ENCODE measurements at regions not wholly inside any gene's neighbourhood (a gene's known extent, or its start where the extent isn't known, plus 50 kb on each side); places are given as distances from the start of the nearest gene placed in this dataset.

DNA sequence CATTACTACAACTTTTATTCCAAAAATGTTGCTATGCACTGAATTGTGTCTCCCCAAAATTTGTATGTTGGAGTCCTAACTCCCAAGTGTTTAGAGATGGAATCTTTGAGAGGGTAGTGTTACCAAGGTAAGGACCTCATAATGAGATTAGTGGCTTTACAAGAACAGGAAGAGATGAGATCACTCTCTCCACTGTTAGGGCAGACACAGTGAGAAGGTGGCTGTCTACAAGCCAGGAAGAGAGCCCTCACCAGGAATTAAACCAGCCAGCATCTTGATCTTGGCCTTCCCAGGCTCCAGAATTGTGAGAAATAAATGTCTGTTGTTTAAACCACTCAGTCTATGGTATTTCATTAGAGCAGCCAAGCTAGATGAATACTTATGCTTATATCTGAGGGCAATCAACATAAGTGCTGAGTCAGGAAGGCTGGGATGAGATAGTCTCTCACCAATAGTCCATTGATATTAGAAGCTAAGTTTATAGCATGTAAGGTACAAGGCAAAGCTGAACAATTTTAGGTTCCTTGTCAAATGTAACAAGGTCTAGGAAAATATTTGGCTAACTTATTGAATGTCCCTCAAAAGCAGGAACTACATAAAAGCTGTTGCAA lies 317.6 kb upstream of the REG3G start:
- TF ChIP-seq, protein P1, sequence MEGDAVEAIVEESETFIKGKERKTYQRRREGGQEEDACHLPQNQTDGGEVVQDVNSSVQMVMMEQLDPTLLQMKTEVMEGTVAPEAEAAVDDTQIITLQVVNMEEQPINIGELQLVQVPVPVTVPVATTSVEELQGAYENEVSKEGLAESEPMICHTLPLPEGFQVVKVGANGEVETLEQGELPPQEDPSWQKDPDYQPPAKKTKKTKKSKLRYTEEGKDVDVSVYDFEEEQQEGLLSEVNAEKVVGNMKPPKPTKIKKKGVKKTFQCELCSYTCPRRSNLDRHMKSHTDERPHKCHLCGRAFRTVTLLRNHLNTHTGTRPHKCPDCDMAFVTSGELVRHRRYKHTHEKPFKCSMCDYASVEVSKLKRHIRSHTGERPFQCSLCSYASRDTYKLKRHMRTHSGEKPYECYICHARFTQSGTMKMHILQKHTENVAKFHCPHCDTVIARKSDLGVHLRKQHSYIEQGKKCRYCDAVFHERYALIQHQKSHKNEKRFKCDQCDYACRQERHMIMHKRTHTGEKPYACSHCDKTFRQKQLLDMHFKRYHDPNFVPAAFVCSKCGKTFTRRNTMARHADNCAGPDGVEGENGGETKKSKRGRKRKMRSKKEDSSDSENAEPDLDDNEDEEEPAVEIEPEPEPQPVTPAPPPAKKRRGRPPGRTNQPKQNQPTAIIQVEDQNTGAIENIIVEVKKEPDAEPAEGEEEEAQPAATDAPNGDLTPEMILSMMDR (IDR thresholded peaks at IDR 0.05), result no peak
- Mint-ChIP-seq H3K9me3 (peaks cover 5 to 9% of the 10 kb centered on the region in 2 donors), H3K27me3 (ENCODE audit: low read depth in 2 of 2) (no peaks in the 10 kb centered on the region), H3K4me3 (no peak overlapping the region), H3K27ac (no peak overlapping the region), H3K4me1 (no peaks in the 10 kb centered on the region), H3K36me3 (no peaks in the 10 kb centered on the region)
- H3K9me3 ChIP-seq (ENCODE audit: control insufficient read depth, insufficient read depth, low read length), result no peaks in the 10 kb centered on the region
- no peak overlapping the region for H3K27ac ChIP-seq (ENCODE audit: low read length)
- H3K4me3 ChIP-seq (ENCODE audit: low read length), result no peak overlapping the region
- no peaks in the 10 kb centered on the region for H3K27me3 ChIP-seq (ENCODE audit: control insufficient read depth, insufficient read depth, low read length)
- DNase-seq (no peak), ATAC-seq (no peak)
- intact Hi-C loops (cut with micrococcal nuclease), result no loop called here
- no peaks in the 10 kb centered on the region for H3K36me3 ChIP-seq (ENCODE audit: control insufficient read depth, insufficient read depth, low read length)
- H3K4me1 ChIP-seq (ENCODE audit: control insufficient read depth, insufficient read depth, low read length), result no peaks in the 10 kb centered on the region

DNA sequence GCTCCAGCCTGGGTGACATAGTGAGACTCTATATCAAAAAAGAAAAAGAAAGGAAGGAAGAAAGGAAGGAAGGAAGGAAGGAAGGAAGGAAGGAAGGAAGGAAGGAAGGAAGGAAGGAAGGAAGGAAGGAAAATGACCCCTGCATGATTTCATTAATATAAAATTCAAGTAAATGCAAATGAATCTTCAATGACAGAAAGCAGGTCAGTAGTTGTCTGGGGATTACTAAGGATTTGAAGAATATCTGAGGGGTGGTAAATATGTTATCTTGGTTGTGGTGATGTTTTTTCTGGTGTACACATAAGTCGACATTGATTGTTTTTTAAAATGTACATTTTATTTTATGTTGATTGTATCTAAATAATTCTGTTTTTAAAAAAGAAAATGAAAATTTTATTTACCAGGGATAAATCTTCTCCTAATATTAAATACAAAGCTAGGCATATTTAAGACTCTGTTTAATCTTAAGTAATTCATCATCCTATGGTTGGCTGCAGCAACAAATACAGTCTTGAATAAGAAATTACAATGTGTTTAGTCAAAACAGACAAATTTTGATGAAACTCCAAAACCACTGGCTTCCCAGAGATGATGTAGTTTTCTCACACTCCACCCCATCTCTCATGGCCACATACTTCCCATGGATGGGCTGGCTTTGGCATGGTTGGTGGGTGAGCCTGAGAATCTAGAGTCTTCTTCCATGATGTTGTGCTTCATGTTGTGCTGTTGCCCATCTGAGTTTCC lies 314.7 kb upstream of the REG3G start:
- no peak overlapping the region for H3K27ac ChIP-seq (ENCODE audit: low read length)
- no peaks in the 10 kb centered on the region for H3K4me1 ChIP-seq (ENCODE audit: control insufficient read depth, insufficient read depth, low read length)
- Mint-ChIP-seq H3K27ac (no peak overlapping the region), H3K36me3 (no peaks in the 10 kb centered on the region), H3K4me1 (no peaks in the 10 kb centered on the region), H3K27me3 (ENCODE audit: low read depth in 2 of 2) (no peaks in the 10 kb centered on the region), H3K4me3 (no peak overlapping the region), H3K9me3 (peaks cover 5 to 9% of the 10 kb centered on the region in 2 donors)
- no peak overlapping the region for H3K4me3 ChIP-seq (ENCODE audit: low read length)
- ATAC-seq (no peak), DNase-seq (no peak)
- WGBS (ENCODE audit: insufficient coverage), result no CpG with 5 or more reads among the region's 1 CpG
- H3K9me3 ChIP-seq (ENCODE audit: control insufficient read depth, insufficient read depth, low read length), result no peaks in the 10 kb centered on the region
- H3K36me3 ChIP-seq (ENCODE audit: control insufficient read depth, insufficient read depth, low read length), result no peaks in the 10 kb centered on the region
- TF ChIP-seq, protein P1 (IDR thresholded peaks at IDR 0.05), result no peak
- intact Hi-C loops (cut with micrococcal nuclease), result no loop called here
- H3K27me3 ChIP-seq (ENCODE audit: control insufficient read depth, insufficient read depth, low read length), result no peaks in the 10 kb centered on the region

DNA sequence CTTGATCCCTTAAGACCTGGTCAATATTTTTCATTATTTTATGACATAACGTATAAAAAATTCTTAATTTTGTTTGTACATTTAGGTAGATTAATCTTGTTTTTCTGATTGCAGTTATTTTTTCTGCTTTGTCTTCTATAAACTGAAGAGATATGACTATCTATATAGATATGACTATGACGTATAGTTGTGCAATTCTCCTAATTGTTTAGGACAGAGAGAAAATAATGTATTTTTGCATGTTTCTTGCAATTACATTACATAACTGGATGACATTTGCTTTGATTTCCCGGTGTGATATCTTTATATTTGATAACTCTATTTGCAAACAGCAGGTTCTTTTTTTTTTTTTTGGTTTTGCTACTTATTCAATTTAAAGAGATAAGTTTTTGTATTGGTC lies 310.2 kb upstream of the REG3G start:
- intact Hi-C loops (cut with micrococcal nuclease), result no loop called here
- 83% methylated on average over 1 of the region's 3 CpGs for WGBS (ENCODE audit: insufficient coverage)
- TF ChIP-seq, protein P1 (IDR thresholded peaks at IDR 0.05), result no peak
- H3K9me3 Mint-ChIP-seq, result peaks cover 7 to 18% of the 10 kb centered on the region in 2 donors
- H3K4me1 ChIP-seq (ENCODE audit: control insufficient read depth, insufficient read depth, low read length), result no peaks in the 10 kb centered on the region
- no peak overlapping the region for H3K4me3 Mint-ChIP-seq
- no peaks in the 10 kb centered on the region for H3K36me3 Mint-ChIP-seq
- no peak overlapping the region for H3K27ac ChIP-seq (ENCODE audit: low read length)
- no peak overlapping the region for H3K4me3 ChIP-seq (ENCODE audit: low read length)
- no peaks in the 10 kb centered on the region for H3K36me3 ChIP-seq (ENCODE audit: control insufficient read depth, insufficient read depth, low read length)
- H3K27me3 ChIP-seq (ENCODE audit: control insufficient read depth, insufficient read depth, low read length), result no peaks in the 10 kb centered on the region
- ATAC-seq (no peak), DNase-seq (no peak)
- H3K9me3 ChIP-seq (ENCODE audit: control insufficient read depth, insufficient read depth, low read length), result no peaks in the 10 kb centered on the region
- no peaks in the 10 kb centered on the region for H3K4me1 Mint-ChIP-seq
- no peaks in the 10 kb centered on the region for H3K27me3 Mint-ChIP-seq (ENCODE audit: low read depth in 2 of 2)
- H3K27ac Mint-ChIP-seq, result no peak overlapping the region

DNA sequence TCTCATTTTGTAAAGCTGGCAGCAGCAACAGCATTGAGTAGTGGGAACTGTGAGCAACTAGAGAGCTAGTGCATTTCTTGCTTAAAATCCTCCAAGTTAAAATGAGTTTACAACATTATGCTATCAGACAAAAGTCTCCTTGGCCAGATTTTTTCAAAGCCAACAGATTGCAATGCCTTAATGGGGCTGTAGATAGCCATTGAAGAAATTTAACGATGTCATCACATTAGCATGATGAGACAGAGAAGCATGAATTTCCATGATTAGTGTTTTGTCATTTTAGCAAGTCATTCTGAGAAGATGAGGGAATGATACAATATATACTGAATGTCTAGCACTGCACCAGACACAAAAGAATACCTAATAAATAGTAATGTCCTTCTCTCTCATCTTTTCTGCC lies 307.5 kb upstream of the REG3G start:
- H3K4me3 Mint-ChIP-seq, result no peak overlapping the region
- 55% methylated on average over 1 of the region's 1 CpG for WGBS (ENCODE audit: insufficient coverage)
- Histone ChIP-seq H3K9me3 (ENCODE audit: control insufficient read depth, insufficient read depth, low read length) (no peaks in the 10 kb centered on the region), H3K4me1 (ENCODE audit: control insufficient read depth, insufficient read depth, low read length) (no peaks in the 10 kb centered on the region), H3K27me3 (ENCODE audit: control insufficient read depth, insufficient read depth, low read length) (no peaks in the 10 kb centered on the region), H3K27ac (ENCODE audit: low read length) (no peak overlapping the region), H3K36me3 (ENCODE audit: control insufficient read depth, insufficient read depth, low read length) (no peaks in the 10 kb centered on the region), H3K4me3 (ENCODE audit: low read length) (no peak overlapping the region)
- no peak for DNase-seq
- H3K36me3 Mint-ChIP-seq, result no peaks in the 10 kb centered on the region
- ATAC-seq, result no peak
- H3K27ac Mint-ChIP-seq, result no peak overlapping the region
- intact Hi-C loops (cut with micrococcal nuclease), result no loop called here
- H3K9me3 Mint-ChIP-seq, result peaks cover 7 to 14% of the 10 kb centered on the region in 2 donors
- TF ChIP-seq, protein P1 (IDR thresholded peaks at IDR 0.05), result no peak
- H3K27me3 Mint-ChIP-seq (ENCODE audit: low read depth in 2 of 2), result no peaks in the 10 kb centered on the region
- no peaks in the 10 kb centered on the region for H3K4me1 Mint-ChIP-seq

Measured in natural killer cell (primary cell).